HG02852 (cell line): ENCODE measurements at regions not wholly inside any gene's neighbourhood (a gene's known extent, or its start where the extent isn't known, plus 50 kb on each side); places are given as distances from the start of the nearest gene placed in this dataset.
"Not testable (repeated sequence)": the region's sequence is repeated elsewhere in the genome, so short reads cannot be mapped to it uniquely, and the experiment has no call there.

ENCODE experiments used
- ATAC-seq: cut with Tn5 transposase; IDR thresholded peaks from one replicate; pipeline ENCODE4 v1.9.1; 2021; ENCODE audit warnings: mild to moderate bottlenecking, moderate library complexity; ENCODE audit not compliant: unreplicated experiment

- ATAC-seq = no peak
These were observed 784.2 kb downstream of the GLUD2 start for GRCh38 chrX:121831601-121832000.

DNA sequence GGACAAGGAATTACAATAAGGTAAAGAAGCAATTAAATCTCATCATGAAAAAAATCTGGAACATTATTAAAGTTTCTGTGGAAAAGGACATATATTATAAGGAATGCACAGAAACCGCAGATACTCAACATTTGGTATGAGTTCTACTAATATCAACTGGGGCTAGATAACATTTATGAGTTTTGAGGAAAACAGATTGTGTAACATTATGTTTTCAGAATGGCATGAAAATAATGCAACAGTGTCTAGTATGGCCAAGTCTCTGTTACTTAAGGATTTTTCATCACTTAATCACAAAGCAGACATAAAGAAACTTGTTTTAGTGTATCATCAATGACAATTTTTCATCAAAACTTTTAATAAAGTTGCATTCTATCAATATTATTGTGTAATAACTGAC, 785.0 kb downstream of the GLUD2 start:
- no peak for ATAC-seq

GRCh38 chrX:121836000-121836399, 788.6 kb downstream of the GLUD2 start:
- no peak for ATAC-seq

GRCh38 chrX:121851033-121851432, 803.6 kb downstream of the GLUD2 start:
- ATAC-seq = no peak

- ATAC-seq = no peak
These were observed 806.6 kb downstream of the GLUD2 start for GRCh38 chrX:121853762-121854613.

GRCh38 chrX:121854614-121854911, 807.2 kb downstream of the GLUD2 start:
- ATAC-seq = no peak

- no peak for ATAC-seq
These were observed 811.6 kb downstream of the GLUD2 start for GRCh38 chrX:121858867-121859647.

- no peak for ATAC-seq
These were observed 816.6 kb downstream of the GLUD2 start for GRCh38 chrX:121863976-121864375.

GRCh38 chrX:121864561-121864960, 817.2 kb downstream of the GLUD2 start:
- ATAC-seq = no peak

- ATAC-seq = no peak
These were observed 822.6 kb downstream of the GLUD2 start for GRCh38 chrX:121869876-121870477.

DNA sequence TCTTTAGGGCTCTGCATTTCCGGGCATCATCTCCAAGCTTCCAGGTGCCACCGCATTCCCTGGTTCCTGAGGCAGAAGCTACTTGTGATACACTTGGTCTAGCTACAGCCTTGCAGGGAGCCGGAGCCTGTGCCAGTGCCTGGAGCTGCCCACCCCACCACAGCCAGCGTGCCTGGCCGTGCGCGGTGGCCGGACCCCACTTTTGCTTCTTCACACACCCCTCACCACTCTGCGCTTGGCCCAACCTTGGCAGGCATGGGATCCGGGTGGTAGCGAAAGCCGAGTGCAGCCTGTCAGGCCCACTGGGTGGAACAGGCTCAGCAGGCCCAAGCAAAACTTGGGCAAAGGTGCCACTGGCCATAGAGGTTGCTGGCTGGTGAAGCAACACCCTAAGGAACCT, 823.7 kb downstream of the GLUD2 start:
- ATAC-seq = no peak

- no peak for ATAC-seq
These were observed 828.9 kb downstream of the GLUD2 start for GRCh38 chrX:121876305-121876704.

DNA sequence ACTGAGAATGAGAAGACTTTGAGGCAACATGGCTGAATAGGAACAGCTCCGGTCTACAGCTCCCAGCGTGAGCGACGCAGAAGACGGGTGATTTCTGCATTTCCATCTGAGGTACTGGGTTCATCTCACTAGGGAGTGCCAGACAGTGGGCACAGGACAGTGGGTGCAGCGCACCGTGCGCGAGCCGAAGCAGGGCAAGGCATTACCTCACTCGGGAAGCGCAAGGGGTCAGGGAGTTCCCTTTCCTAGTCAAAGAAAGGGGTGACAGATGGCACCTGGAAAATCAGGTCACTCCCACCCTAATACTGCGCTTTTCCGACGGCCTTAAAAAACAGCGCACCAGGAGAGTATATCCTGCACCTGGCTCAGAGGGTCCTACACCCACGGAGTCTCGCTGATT, 829.9 kb downstream of the GLUD2 start:
- ATAC-seq = not testable (repeated sequence)

GRCh38 chrX:121886557-121886956, 839.1 kb downstream of the GLUD2 start:
- ATAC-seq = no peak

DNA sequence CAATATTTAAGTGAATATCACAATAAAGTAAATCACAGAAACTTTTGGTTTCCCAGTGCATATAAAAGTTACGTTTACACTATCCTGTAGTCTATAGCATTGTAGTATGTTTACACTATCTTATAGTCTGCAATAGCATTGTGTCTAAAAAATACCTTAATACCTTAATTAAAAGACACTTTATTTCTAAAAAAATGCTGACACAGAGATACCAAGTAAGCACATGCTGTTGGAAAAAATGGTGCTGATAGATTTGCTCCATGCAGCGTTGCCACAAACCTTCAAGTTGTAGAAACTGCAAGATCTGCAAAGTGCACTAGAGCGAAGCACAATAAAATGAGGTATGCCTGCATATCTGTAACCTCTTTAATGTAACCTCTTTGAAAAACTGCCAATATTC, 847.3 kb downstream of the GLUD2 start:
- ATAC-seq = no peak

GRCh38 chrX:121902463-121902862, 855.1 kb downstream of the GLUD2 start:
- peak; percentile 40 for ATAC-seq

DNA sequence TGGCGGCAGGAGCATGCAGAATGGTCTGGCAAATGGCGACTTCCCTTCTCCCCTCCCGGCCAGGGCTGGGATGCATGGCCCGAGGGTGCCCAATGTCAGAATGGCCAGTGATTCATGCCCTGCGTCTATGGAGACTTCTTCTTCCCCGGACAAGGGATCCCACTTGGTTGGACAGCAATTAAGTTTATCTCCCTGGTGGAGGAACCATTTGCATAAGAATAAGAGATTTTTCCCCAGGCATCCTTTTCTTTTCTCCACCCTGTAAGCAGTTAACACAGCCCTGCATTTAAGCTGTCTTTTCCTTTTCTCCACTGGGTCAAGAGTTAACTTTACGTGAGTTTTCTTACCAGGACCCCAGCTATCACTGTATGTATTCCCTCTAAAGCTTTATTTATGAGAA, 856.6 kb downstream of the GLUD2 start:
- ATAC-seq = no peak

DNA sequence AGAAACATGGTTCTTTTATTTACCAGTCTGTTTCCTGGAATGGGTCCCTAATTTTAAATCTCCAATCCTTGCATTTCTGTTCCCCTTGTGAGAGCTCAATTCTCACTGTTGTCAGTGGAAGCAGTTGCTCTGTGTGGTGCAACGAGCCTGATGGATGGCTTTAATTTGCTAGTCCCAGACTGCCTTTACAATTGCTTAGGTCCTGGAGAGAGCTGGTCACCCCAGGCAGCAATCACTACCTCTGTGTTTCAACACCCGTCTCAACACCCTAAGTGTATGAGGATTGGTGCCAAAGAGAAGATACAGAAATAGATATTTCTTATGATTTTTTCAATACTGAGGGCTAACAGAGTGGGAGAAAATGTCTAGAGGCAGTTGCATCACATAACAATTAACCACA, 873.8 kb downstream of the GLUD2 start:
- ATAC-seq = no peak

- ATAC-seq = no peak
These were observed 884.2 kb downstream of the GLUD2 start for GRCh38 chrX:121931567-121931966.

- ATAC-seq = no peak
These were observed 885.3 kb downstream of the GLUD2 start for GRCh38 chrX:121932688-121933087.

GRCh38 chrX:121949041-121949760, 901.8 kb downstream of the GLUD2 start:
- no peak for ATAC-seq
